CD4-positive, alpha-beta memory T cell (primary cell): ENCODE measurements at regions not wholly inside any gene's neighbourhood (a gene's known extent, or its start where the extent isn't known, plus 50 kb on each side); places are given as distances from the start of the nearest gene placed in this dataset.
A peak's percentile ranks its signal among the peaks of the same experiment; 100 is the strongest.
"Not testable (repeated sequence)": the region's sequence is repeated elsewhere in the genome, so short reads cannot be mapped to it uniquely, and the experiment has no call there.

Experiments used
- CTCF ChIA-PET: fragments of 350-600 bp; sonication (Branson Sonifier 250); formaldehyde crosslinking; loops from one replicate; lab custom pipeline; 2021; ENCODE audit warnings: inconsistent platforms; ENCODE audit not compliant: partially characterized antibody; lab: Charles Lee
- POLR2A ChIA-PET: fragments of 350-600 bp; sonication (Branson Sonifier 250); formaldehyde crosslinking; loops from one replicate; lab custom pipeline; 2021; ENCODE audit not compliant: partially characterized antibody; lab: Charles Lee
- DNase-seq, 5 donors: peaks; one replicate each; pipeline versions ENCODE4 v3.0.0 to v3.0.0-alpha.2; 2020 to 2022; ENCODE audit warnings: mixed read lengths in 1 of 5
- H3K27ac ChIP-seq: one replicate; pipeline ENCODE4 v1.7.0; 2013; ENCODE audit warnings: low read depth, low read length
- H3K27me3 ChIP-seq: 2 replicates; pipeline ENCODE4 v1.7.0; 2013; ENCODE audit warnings: mild to moderate bottlenecking, low read length, moderate library complexity; ENCODE audit not compliant: insufficient read depth
- H3K36me3 ChIP-seq: 2 replicates; pipeline ENCODE4 v1.7.0; 2013; ENCODE audit warnings: mild to moderate bottlenecking, low read length, moderate library complexity; ENCODE audit not compliant: insufficient read depth
- H3K4me1 ChIP-seq: 2 replicates; pipeline ENCODE4 v1.7.0; 2013; ENCODE audit warnings: mild to moderate bottlenecking, low read length, moderate library complexity; ENCODE audit not compliant: insufficient read depth
- H3K4me3 ChIP-seq, 2 donors: one replicate each; pipeline ENCODE4 v1.7.0; 2013; ENCODE audit warnings: low read length in 2 of 2, mild to moderate bottlenecking in 1 of 2
- H3K9me3 ChIP-seq, 2 donors: one replicate each; pipeline ENCODE4 v1.7.0; 2013; ENCODE audit warnings: low read length in 2 of 2, control low read depth in 1 of 2; ENCODE audit not compliant: control insufficient read depth in 1 of 2
- H3K27ac Mint-ChIP-seq, 7 donors: one replicate each; pipeline ENCODE4 v1.8.0; 2020 to 2021; ENCODE audit warnings: mixed read lengths in 7 of 7, mild to moderate bottlenecking in 6 of 7, inconsistent platforms in 3 of 7, moderate library complexity in 3 of 7
- H3K27me3 Mint-ChIP-seq, 2 donors: one replicate each; pipeline ENCODE4 v1.8.0; 2020 to 2021; ENCODE audit warnings: mixed read lengths in 2 of 2
- H3K36me3 Mint-ChIP-seq, 2 donors: one replicate each; pipeline ENCODE4 v1.8.0; 2020 to 2021; ENCODE audit warnings: mixed read lengths in 2 of 2, inconsistent platforms in 1 of 2, mild to moderate bottlenecking in 1 of 2
- H3K4me1 Mint-ChIP-seq, 4 donors: one replicate each; pipeline ENCODE4 v1.8.0; 2020 to 2021; ENCODE audit warnings: mixed read lengths in 4 of 4, mild to moderate bottlenecking in 1 of 4
- H3K4me3 Mint-ChIP-seq, 8 donors: one replicate each; pipeline ENCODE4 v1.8.0; 2020 to 2021; ENCODE audit warnings: mixed read lengths in 8 of 8, mild to moderate bottlenecking in 7 of 8, moderate library complexity in 6 of 8, inconsistent platforms in 3 of 8
- H3K9me3 Mint-ChIP-seq, 8 donors: one replicate each; pipeline ENCODE4 v1.8.0; 2020 to 2021; ENCODE audit warnings: mixed read lengths in 8 of 8, mild to moderate bottlenecking in 5 of 8, inconsistent platforms in 3 of 8, moderate library complexity in 1 of 8
- intact Hi-C: fragments of 100-400 bp; cut with micrococcal nuclease; formaldehyde crosslinking; loops from one replicate; pipeline ENCODE4 v1.15.1; 2023

GRCh38 chr13:44685641-44686040 is 109.5 kb upstream of the TSC22D1 start:
- Mint-ChIP-seq H3K36me3 (no peaks in the 10 kb centered on the region), H3K4me1 (peaks cover 0 to 14% (median 5%) of the 10 kb centered on the region in 4 donors), H3K9me3 (peaks cover 0 to 13% (median 5%) of the 10 kb centered on the region in 8 donors), H3K4me3 (no peak overlapping the region), H3K27me3 (peaks cover 5 to 13% of the 10 kb centered on the region in 2 donors), H3K27ac (peak overlapping the region in 2 of 7 donors; percentile 1 to 13)
- Histone ChIP-seq H3K36me3 (no peaks in the 10 kb centered on the region), H3K9me3 (no peaks in the 10 kb centered on the region), H3K4me1 (no peaks in the 10 kb centered on the region), H3K27me3 (no peaks in the 10 kb centered on the region), H3K4me3 (no peak overlapping the region), H3K27ac (no peak overlapping the region)
- POLR2A ChIA-PET: no interaction called here
- intact Hi-C loops: no loop called here
- DNase-seq: no peak
- CTCF ChIA-PET: no interaction called here

- DNase-seq, H3K4me3 Mint-ChIP-seq, H3K36me3 ChIP-seq, H3K4me3 ChIP-seq, CTCF ChIA-PET, H3K27ac ChIP-seq, intact Hi-C loops, H3K4me1 ChIP-seq, H3K27me3 Mint-ChIP-seq, POLR2A ChIA-PET, H3K9me3 ChIP-seq, H3K27me3 ChIP-seq, H3K36me3 Mint-ChIP-seq, H3K27ac Mint-ChIP-seq: not testable (repeated sequence)
- peaks cover 0 to 13% (median 5%) of the 10 kb centered on the region in 8 donors for H3K9me3 Mint-ChIP-seq
- peaks cover 0 to 14% (median 5%) of the 10 kb centered on the region in 4 donors for H3K4me1 Mint-ChIP-seq
Measured at GRCh38 chr13:44682416-44682815, 106.3 kb upstream of the TSC22D1 start.

GRCh38 chr13:44680746-44681355 is 104.7 kb upstream of the TSC22D1 start:
- H3K4me3 Mint-ChIP-seq: no peak overlapping the region
- Histone ChIP-seq H3K27me3 (no peaks in the 10 kb centered on the region), H3K27ac (no peak overlapping the region), H3K36me3 (no peaks in the 10 kb centered on the region), H3K4me1 (no peaks in the 10 kb centered on the region), H3K9me3 (no peaks in the 10 kb centered on the region), H3K4me3 (no peak overlapping the region)
- no peak overlapping the region for H3K27ac Mint-ChIP-seq
- no peaks in the 10 kb centered on the region for H3K27me3 Mint-ChIP-seq
- H3K9me3 Mint-ChIP-seq: peaks cover 0 to 7% (median 0%) of the 10 kb centered on the region in 8 donors
- CTCF ChIA-PET: no interaction called here
- intact Hi-C loops: no loop called here
- DNase-seq: no peak
- H3K36me3 Mint-ChIP-seq: no peaks in the 10 kb centered on the region
- POLR2A ChIA-PET: no interaction called here
- peaks cover 0 to 9% (median 5%) of the 10 kb centered on the region in 4 donors for H3K4me1 Mint-ChIP-seq

GRCh38 chr13:44679597-44679996 is 103.5 kb upstream of the TSC22D1 start:
- Histone ChIP-seq H3K4me3 (no peak overlapping the region), H3K36me3 (no peaks in the 10 kb centered on the region), H3K9me3 (no peaks in the 10 kb centered on the region), H3K27me3 (no peaks in the 10 kb centered on the region), H3K27ac (no peak overlapping the region), H3K4me1 (no peaks in the 10 kb centered on the region)
- CTCF ChIA-PET: no interaction called here
- H3K27ac Mint-ChIP-seq: no peak overlapping the region
- no peak overlapping the region for H3K4me3 Mint-ChIP-seq
- POLR2A ChIA-PET: no interaction called here
- DNase-seq: no peak
- no peaks in the 10 kb centered on the region for H3K4me1 Mint-ChIP-seq
- H3K9me3 Mint-ChIP-seq: peaks cover 0 to 7% (median 0%) of the 10 kb centered on the region in 8 donors
- no peaks in the 10 kb centered on the region for H3K27me3 Mint-ChIP-seq
- no peaks in the 10 kb centered on the region for H3K36me3 Mint-ChIP-seq
- intact Hi-C loops: no loop called here

- POLR2A ChIA-PET: no interaction called here
- Mint-ChIP-seq H3K9me3 (peaks cover 0 to 2% (median 0%) of the 10 kb centered on the region in 8 donors), H3K4me3 (no peak overlapping the region), H3K27me3 (no peaks in the 10 kb centered on the region), H3K27ac (no peak overlapping the region), H3K36me3 (no peaks in the 10 kb centered on the region), H3K4me1 (no peaks in the 10 kb centered on the region)
- no peaks in the 10 kb centered on the region for H3K27me3 ChIP-seq
- no peak for DNase-seq
- CTCF ChIA-PET: no interaction called here
- intact Hi-C loops: no loop called here
- H3K9me3 ChIP-seq: no peaks in the 10 kb centered on the region
- H3K27ac ChIP-seq: no peak overlapping the region
- no peaks in the 10 kb centered on the region for H3K4me1 ChIP-seq
- no peaks in the 10 kb centered on the region for H3K36me3 ChIP-seq
- no peak overlapping the region for H3K4me3 ChIP-seq
Measured at GRCh38 chr13:44678197-44678596, 102.1 kb upstream of the TSC22D1 start.

- Histone ChIP-seq H3K4me1 (no peaks in the 10 kb centered on the region), H3K27me3 (no peaks in the 10 kb centered on the region), H3K4me3 (no peak overlapping the region), H3K36me3 (no peaks in the 10 kb centered on the region), H3K9me3 (no peaks in the 10 kb centered on the region), H3K27ac (no peak overlapping the region)
- Mint-ChIP-seq H3K4me3 (no peak overlapping the region), H3K9me3 (peaks cover 0 to 2% (median 0%) of the 10 kb centered on the region in 8 donors), H3K27me3 (peaks cover 0 to 2% of the 10 kb centered on the region in 2 donors), H3K4me1 (no peaks in the 10 kb centered on the region), H3K27ac (no peak overlapping the region), H3K36me3 (no peaks in the 10 kb centered on the region)
- CTCF ChIA-PET: no interaction called here
- DNase-seq: no peak
- POLR2A ChIA-PET: no interaction called here
- intact Hi-C loops: no loop called here
Measured at GRCh38 chr13:44676534-44676933, 100.4 kb upstream of the TSC22D1 start.

- Histone ChIP-seq H3K36me3 (no peaks in the 10 kb centered on the region), H3K27ac (no peak overlapping the region), H3K4me1 (no peaks in the 10 kb centered on the region), H3K27me3 (no peaks in the 10 kb centered on the region), H3K4me3 (no peak overlapping the region), H3K9me3 (no peaks in the 10 kb centered on the region)
- no peaks in the 10 kb centered on the region for H3K4me1 Mint-ChIP-seq
- no peak for DNase-seq
- POLR2A ChIA-PET: no interaction called here
- H3K36me3 Mint-ChIP-seq: no peaks in the 10 kb centered on the region
- peaks cover 8 to 9% of the 10 kb centered on the region in 2 donors for H3K27me3 Mint-ChIP-seq
- no peak overlapping the region for H3K4me3 Mint-ChIP-seq
- intact Hi-C loops: no loop called here
- H3K27ac Mint-ChIP-seq: no peak overlapping the region
- CTCF ChIA-PET: no interaction called here
- H3K9me3 Mint-ChIP-seq: no peaks in the 10 kb centered on the region
Measured at GRCh38 chr13:44669534-44669933, 93.4 kb upstream of the TSC22D1 start.
